ENCODE measurements at regions not wholly inside any gene's neighbourhood (a gene's known extent, or its start where the extent isn't known, plus 50 kb on each side); places are given as distances from the start of the nearest gene placed in this dataset.

- TF ChIP-seq CTCF (IDR thresholded peaks at IDR 0.05) (no peak), POLR2A (IDR thresholded peaks at IDR 0.05) (no peak)
Measured at GRCh38 chr14:50002926-50003212, 110.0 kb downstream of the ARF6 start.
